HG03066 (cell line): ENCODE measurements at regions not wholly inside any gene's neighbourhood (a gene's known extent, or its start where the extent isn't known, plus 50 kb on each side); places are given as distances from the start of the nearest gene placed in this dataset.

Experiments used
- ATAC-seq: cut with Tn5 transposase; IDR thresholded peaks from one replicate; pipeline ENCODE4 v1.9.1; 2021; ENCODE audit warnings: low read depth; ENCODE audit not compliant: unreplicated experiment

DNA sequence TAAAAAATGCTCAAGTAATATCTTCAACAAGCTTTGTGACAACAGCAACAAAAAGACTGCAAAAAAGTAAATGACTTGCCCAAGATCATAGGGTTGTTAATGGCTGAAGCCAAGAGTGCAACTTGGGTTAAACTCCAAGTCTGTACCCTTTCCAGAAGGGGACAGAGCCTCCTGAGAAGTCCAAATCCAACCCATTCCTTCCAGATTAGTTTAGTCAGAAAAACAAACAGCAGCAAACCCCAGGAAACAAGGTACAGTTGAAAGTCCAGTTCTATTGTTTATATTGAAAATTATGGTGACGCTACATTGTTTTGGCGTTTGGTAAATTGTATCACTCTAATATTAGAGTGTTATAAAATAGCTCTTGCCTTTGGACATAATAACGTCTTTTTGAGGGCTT, 239.9 kb downstream of the SPTSSA start:
- ATAC-seq, result no peak

DNA sequence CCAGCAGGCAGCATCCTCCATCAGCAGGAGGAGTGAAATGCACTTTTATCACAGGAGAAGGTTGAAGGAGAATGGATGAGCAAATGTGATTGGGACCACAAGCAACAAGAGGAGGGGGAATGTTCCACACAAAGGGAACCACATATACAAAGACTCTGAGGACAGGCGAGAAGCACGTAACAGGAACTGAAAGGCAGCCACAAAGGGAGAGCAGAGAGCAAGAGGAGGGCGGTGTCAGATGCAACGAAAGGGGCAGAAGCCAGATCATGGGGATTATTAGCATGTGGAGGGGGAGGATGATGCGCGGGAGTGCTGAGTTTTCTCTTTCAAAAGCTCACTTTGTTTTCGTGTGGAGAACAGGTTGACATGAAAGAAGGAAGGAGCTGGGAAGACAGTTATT, 241.1 kb downstream of the SPTSSA start:
- ATAC-seq, result peak; percentile 95

DNA sequence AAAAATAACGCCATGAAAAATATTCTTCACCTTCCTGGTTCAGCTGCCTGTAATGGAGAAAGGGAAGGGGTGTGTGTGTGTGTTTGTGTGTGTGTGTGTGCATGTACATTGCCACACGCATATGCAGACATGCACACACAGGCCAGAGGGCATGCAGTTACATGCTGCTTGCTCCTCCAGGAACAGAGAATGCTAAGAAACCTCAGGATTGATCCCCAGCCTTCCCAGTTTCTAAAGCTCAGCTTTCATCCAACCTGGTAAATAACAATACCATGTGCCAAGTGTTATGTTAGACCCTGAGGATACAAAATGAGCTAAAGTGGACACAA, 241.7 kb downstream of the SPTSSA start:
- no peak for ATAC-seq

DNA sequence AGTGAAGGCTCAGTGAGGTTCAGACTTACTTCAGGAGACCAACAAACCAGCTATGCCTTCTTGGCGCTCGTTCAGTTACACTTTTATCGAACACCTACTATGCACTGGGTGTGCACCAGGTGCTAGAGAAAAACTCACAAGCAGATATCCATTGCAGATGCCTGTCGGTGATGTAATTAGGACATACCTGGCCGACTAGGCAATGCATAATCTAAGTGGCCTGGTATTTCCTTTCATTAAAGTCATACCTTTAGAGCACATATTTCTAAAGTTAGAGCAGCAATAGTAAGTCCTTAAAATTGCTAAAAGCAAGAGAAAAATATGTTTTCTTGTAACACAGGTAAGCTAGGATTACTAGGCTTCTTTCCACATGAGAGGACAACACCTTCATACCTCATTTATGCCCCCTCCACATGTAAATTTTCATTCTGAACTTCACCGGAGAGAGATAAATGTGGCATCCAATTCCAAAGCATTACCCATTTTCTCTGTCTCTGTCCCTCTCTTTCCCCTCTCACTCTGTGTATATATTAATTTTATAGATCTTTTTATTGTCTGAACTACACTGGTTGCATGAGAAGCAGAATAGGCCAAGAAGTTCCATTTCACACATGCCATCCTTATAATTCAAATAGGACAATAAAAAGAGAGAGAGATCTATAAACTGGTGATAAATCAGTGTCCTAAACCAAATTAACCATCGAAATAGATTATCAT, 242.2 kb downstream of the SPTSSA start:
- no peak for ATAC-seq

DNA sequence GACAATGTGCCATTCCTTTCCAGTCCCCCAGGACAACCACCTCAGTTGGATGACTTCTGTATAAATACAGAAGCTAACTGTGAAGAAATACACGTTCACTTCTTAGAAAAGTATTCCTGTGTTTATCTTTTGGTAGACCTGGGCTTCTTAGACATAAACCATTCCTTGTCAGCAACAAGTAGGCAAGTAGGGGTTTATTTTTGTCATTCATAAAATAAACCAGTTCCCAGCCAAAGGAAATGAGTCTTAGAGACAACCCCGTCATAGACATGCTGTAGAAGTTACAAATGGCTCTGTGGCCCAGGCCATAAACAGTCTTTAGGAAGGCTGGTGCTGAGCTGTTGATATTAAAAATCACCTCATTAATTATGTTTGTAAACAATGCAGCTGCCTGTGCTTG, 243.2 kb downstream of the SPTSSA start:
- no peak for ATAC-seq

DNA sequence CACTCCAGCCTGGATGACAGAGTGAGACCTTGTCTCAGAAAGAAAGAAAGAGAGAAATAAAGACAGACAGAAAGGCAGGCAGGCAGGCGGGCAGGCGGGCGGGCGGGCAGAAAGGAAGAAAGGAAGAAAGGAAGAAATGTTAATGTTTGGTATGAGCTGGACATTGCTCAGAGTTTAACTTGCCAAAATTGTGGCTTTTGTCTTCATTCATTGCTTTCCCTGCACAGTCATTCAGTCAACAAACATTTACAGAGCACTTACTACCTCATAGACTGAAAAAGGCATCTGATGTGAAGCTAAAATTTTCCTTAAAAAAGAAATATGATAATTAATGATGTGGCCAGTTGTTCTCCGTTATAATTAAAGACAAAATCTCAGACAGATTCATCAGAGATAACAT, 247.1 kb downstream of the SPTSSA start:
- ATAC-seq, result no peak

DNA sequence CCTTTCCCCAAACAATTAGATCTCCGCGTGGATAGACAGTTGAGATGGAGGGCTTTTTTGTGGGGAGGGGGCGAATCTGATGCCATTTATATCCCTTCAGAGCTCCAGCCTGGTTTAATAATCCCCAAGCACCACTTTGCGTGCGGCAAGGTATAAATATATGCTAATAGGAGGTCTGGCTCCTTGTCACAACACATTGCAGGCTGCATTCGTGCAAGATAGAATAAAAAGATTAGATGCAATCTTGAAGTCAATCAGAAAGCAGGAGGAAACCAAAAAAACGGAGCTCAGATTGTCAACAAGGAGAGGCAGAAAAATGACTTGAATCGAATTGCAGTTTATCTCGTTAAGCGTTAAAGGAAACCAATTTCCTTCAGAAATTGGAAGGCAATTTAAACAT, 248.7 kb downstream of the SPTSSA start:
- no peak for ATAC-seq

DNA sequence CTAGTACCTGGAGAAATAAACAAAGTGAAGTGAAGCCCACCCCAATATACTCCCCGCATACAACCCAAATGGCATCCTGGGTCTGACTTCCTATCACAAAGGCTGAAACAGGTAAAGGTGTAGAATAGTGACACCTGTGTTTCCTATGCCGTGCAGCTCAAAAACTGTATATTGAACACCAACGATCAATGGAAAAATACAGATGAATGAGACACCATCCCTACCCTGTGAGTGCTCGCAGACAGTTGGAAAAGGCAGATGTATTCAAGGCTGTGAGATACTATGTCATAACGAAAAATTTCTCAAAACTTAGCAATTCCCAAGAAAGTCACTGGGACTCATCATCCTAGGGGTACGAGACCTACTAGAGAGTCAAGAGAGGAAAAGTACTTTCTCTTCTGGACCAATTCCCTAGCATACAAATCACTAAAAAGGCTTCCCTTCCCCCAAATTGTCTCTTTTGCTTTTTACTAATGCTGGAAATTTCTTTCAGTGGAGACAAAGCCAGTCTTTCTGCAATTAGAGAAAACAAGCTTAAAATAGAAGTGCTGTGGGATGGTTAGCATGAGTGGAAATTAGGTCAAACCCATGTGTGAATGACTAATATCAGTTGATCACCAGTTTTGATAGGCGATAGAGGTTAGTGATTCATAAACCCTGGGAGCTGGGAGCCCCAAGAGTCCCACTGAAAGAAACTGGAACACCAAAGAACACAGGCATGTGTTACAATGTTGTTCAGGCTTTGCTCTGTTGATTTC, 249.7 kb downstream of the SPTSSA start:
- ATAC-seq, result no peak

DNA sequence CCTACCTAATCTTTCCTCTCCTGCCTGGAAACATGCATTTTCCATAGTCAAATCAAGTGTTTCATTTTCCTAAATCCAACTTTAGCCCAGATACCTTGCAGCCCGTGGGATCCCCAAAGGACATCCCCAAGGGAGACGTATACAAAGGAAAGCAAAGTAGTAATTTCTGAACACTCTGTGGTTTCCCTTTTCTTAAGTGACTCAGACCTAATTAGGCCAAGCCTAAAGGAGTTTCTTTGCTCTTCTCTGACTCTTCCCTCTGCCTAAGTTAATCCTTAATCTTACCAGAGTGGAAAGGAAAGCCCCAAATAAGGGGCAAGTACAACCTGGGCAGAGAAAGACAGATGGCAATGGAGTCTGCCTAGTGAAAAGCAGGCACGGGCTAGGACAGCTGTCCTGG, 250.3 kb downstream of the SPTSSA start:
- peak; percentile 63 for ATAC-seq

DNA sequence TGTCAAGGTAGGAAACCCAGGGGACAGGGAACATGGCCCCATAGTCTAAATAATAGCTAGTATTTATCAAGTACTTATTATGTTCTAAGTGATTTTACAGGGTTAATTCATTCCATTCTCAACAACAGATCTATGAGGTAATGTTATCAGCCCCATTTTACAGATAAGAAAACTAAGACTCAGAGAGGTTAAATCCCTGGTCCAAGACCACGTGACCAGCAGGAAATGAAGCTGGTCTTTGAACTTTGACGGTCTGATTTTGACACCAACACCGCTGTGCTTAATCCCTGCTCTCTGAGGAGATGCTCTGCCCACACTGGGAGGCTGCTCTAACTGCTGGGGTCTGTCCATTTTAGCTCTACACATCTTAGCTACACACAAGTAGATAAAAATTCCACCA, 253.5 kb downstream of the SPTSSA start:
- no peak for ATAC-seq

DNA sequence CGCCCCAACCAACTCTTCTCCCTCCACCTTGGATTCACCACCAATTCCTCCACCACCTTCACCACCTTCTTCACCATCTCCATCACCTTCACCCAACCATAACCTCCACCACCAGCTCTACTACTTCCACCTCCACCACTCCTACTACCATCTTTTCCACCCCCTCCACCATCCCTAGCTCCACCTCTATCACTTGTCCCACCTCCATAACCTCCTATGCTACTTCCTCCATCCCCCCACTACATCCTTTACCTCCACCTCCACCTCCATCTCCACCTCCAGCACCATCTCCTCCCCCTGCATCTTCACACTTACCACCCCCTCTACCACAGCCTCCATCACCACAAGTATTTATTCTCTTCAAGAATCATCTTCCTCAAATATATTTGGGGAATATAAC, 254.9 kb upstream of the EGLN3 start:
- no peak for ATAC-seq

DNA sequence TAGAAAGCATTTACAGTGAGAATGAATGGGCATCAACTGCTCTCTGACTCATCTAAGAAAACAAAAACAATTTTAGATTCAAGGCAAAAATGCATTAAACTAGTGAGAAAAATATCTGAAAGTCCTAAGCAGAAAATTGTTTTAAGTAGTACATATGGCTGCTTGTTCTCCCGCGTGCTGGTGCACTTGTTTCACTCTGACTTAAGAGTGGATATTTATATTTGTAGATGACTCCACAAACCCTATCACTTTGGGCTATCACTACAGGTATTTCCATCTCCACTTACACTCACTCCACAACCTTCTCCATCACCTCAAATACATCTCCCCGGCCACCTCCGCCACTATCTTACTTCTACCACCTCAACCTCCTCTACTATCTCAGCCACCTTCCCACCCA, 253.9 kb upstream of the EGLN3 start:
- ATAC-seq, result no peak

DNA sequence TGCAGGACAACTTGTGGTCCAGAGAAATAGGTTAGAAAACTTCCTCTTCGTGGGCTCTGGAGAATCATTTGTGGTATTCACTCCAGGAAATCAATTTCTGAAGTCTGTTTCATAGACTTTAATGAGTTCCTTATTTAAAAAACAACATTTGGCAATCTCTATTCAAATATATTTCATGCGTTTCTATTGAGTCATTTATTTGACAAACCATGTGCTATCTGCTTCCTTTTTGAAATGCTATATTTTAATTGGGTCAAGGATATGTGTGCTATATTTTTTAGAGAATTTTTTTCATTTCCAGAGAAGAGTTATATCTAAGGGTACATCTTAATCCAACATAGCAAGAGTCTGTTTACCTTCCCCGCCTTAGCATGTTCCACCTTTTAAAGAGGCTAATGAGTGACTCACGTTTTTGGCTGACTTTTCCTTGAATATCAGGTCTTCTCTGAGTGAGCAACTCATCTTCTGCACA, 252.4 kb upstream of the EGLN3 start:
- no peak for ATAC-seq

DNA sequence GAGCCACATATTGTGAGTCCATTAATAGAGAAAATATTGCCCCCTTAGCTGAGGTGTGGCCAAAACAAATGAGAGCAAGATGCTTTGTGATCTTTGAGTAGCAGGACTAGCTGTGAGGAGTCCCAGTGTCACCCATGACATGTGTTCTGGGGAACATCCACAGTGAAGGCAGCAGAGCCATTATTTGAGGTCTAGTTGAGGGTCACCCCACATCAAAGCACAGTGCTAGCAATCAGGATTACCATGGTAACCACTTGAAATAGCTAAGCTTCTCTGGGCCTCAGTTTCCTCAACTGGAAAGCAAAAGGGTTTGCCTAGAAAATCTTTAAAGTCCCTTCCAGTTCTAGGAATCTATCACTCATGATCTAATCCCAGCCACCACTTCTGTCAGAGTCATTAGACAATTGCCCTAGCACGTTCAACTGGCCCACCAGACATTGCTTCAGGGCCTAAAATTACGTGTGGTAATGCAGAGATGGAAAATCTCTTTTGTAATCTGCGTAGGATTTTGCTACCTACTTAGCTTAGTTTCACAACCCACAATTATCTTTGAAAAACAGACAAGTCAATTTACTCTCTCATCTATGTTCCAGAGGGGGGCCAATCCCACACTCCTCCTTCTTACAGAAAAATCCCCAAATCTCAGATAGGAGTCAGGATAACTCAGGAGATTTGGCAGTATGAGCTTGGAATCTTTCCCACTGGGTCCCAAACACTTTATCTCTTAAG, 251.2 kb upstream of the EGLN3 start:
- no peak for ATAC-seq

DNA sequence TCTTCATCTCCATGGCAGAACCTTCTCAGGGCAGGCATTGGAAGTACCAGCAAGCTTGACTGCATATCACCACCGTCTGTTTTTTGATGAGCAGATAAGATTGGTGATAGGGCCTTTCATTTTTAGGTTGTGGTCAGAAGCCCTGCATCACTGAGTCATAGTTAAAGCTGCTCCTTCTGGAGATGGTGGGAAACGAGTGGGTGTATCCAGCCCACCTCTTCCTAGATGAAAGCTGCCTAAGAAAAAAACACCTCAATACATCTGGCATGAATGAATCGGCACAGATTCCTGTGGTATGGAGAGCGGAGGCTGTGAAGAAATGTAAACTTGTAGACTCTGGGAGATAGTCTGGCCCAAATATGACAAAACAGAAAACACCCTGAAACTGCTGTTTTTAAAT, 248.7 kb upstream of the EGLN3 start:
- no peak for ATAC-seq

DNA sequence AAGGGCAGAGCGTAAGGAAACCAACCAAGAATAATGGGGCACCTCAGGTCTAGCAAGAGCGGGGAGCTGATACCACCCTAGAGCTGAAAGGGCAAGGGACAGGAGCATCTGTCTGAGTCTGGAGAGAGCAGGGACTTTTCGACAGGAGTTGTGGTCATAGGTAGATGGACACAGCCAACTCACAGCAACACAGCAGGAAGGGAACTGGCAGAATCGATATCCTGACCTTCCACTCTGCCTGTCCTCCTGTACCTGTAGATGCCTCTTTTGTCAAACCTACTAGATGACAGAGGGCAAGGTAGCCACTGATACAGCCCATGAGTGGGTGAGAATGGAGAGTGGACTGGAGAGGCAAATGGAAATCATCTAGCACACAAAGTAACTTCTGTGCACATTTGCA, 247.2 kb upstream of the EGLN3 start:
- ATAC-seq, result no peak

DNA sequence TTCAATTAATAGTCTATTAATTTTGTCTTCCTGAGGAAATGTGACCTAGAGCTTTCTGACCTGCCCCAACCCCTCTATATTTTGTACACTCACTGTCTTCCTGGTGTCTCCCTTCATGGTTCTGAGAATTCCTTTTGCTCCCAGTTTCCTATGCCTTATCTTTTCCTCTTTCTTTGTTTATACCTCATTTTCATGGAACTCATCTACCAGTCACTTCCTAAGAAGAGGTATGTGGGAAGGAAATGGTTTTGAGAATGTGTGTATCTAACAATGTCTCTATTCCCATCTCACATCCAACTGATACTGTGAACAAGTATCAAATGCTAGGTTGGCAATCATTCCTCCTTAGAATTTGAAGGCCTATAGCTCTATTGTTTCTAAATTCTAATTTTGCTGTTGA, 245.1 kb upstream of the EGLN3 start:
- no peak for ATAC-seq

DNA sequence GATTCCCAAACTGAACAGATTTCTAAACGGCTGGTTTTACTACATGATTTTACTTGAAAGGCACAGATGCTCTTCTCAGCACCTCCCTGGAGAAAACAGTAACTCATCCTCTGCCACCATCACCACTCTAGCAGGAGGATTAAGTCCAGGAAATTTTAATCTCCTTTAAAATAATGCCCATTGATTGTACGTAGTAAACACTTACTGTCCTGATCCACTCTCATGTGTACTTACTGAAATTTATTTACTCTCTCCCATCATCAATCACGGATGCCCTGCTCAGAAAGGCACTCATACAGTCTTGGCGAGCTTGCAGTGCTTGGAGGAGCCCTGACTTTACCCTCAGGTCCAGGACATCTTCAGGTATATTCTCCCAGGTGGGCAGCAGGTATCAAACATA, 239.8 kb upstream of the EGLN3 start:
- ATAC-seq, result no peak

DNA sequence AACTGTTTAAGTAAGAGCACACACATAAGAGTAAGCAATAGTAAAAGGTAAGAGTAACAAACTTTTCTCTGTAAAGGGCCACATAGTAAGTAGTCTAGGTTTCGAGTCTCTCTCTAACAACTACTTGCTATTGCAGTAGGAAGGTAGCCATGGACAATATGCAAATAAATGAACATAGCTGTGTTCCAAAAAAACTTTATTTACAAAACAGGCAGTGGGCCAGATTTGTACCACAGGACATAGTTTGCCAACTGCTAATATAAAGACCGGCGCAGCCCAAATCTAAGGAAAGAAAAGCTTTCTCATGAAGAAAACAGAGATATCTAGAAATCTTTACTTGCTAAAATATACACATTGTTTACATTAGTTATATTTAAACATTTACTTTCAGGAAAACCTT, 239.0 kb upstream of the EGLN3 start:
- ATAC-seq, result no peak

DNA sequence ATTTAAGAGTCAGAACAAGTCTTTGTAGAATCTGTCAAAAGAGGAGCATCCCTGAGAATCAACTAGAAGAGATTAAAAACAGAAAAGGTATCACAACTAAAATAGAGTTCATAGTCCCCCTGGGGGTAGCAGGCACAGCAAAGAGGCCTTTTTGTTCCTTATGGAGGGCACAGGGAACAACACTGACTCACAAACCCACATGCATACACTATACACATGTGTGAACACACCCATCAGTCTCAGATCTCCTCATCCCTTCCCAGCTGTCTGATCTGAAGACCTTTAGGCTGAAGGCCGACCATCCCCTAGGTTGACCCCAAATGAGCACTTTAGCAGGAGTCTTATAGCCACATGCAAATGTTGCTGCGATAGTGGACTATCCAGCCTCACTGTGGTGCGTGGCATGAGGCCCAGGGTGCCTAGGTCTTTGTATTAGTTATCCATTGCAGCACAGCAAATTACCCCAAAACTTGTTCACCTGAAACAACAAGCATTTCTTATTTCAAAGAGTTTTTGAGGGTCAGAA, 236.7 kb upstream of the EGLN3 start:
- no peak for ATAC-seq

DNA sequence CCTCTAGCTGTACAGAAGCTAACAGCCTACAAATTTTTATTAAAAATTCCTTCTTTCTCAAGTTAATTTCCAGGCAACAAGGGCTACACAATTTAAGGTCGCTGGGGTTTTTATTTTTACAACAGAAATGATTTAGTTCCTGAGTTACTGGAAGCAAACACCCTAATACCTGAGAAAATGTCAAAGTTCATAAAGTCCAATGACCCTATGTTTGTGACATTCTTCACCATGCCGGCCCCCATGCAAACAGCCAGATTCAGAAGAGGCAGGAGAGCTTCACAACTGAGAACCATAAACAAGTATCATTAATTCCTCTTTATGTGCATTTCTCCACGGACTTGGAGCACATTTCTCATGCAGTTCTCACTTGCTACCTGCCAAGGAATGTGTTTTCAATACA, 236.2 kb upstream of the EGLN3 start:
- ATAC-seq, result no peak

DNA sequence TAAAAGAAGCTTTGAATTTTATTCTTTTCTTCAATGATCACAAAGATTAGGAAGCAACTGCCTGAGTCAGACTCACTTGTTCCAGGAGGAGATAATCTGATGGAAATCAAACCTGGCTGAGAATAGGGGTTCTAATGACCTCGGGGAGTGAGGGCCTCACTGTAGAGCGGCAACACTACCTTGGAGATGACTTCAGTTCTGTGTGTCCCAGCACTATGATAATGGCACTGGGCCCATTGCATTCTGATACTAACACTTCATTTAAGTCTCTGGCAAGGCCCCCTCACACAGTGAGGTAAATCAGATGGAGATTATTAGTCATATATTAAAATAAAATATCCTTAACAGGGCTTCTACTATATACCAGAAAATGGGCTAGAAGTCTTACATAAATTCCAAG, 233.3 kb upstream of the EGLN3 start:
- no peak for ATAC-seq
